GM23338 (cell line): ENCODE measurements at regions not wholly inside any gene's neighbourhood (a gene's known extent, or its start where the extent isn't known, plus 50 kb on each side); places are given as distances from the start of the nearest gene placed in this dataset.

Experiments used
- ATAC-seq: fragments of 200-7000 bp; cut with Tn5 transposase; 3 replicates; pipeline ENCODE4 v1.9.1; 2020
- DNase-seq: peaks from one replicate; pipeline ENCODE4 v3.0.0-alpha.2; 2015; ENCODE audit warnings: low spot score
- H2AFZ ChIP-seq: fragments of 200-600 bp; sonication (generic); 2 replicates; pipeline ENCODE4 v1.8.0; 2016; ENCODE audit warnings: antibody characterized with exemption, mild to moderate bottlenecking, moderate library complexity
- H3F3A ChIP-seq: fragments of 200-600 bp; sonication (generic); replicated peaks from 2 replicates; pipeline ENCODE4 v1.8.0; 2017; ENCODE audit warnings: antibody characterized with exemption, mixed run types, low read depth
- H3K27ac ChIP-seq: fragments of 200-600 bp; sonication (generic); 2 replicates; pipeline ENCODE4 v1.6.1; 2016; ENCODE audit warnings: low read depth
- H3K27me3 ChIP-seq: fragments of 200-600 bp; sonication (generic); 2 replicates; pipeline ENCODE4 v1.8.0; 2016; ENCODE audit warnings: mild to moderate bottlenecking, mixed run types, moderate library complexity; ENCODE audit not compliant: insufficient read depth
- H3K36me3 ChIP-seq: fragments of 200-600 bp; sonication (generic); 2 replicates; pipeline ENCODE4 v1.8.0; 2016; ENCODE audit warnings: mild to moderate bottlenecking; ENCODE audit not compliant: insufficient read depth
- H3K4me1 ChIP-seq: fragments of 200-600 bp; sonication (generic); 2 replicates; pipeline ENCODE4 v1.8.0; 2016; ENCODE audit warnings: mild to moderate bottlenecking, moderate library complexity; ENCODE audit not compliant: insufficient read depth
- H3K4me2 ChIP-seq: fragments of 200-600 bp; sonication (generic); 2 replicates; pipeline ENCODE4 v1.7.1; 2017; ENCODE audit warnings: mixed run types
- H3K4me3 ChIP-seq: fragments of 200-600 bp; sonication (generic); 2 replicates; pipeline ENCODE4 v1.6.1; 2016; ENCODE audit warnings: mixed run types
- H3K79me2 ChIP-seq: fragments of 200-600 bp; sonication (generic); replicated peaks from 2 replicates; pipeline ENCODE4 v1.8.0; 2017; ENCODE audit warnings: mild to moderate bottlenecking; ENCODE audit not compliant: insufficient read depth
- H3K9me2 ChIP-seq: fragments of 200-600 bp; sonication (generic); 2 replicates; pipeline ENCODE4 v1.8.0; 2017; ENCODE audit not compliant: insufficient read depth
- H4K20me1 ChIP-seq: fragments of 200-600 bp; sonication (generic); replicated peaks from 2 replicates; pipeline ENCODE4 v1.8.0; 2017; ENCODE audit warnings: mild to moderate bottlenecking; ENCODE audit not compliant: insufficient read depth
- H3K27ac Mint-ChIP-seq: 2 replicates; pipeline ENCODE4 v1.8.0; 2020; ENCODE audit warnings: inconsistent platforms, mild to moderate bottlenecking, moderate library complexity, mixed read lengths
- H3K27me3 Mint-ChIP-seq: 3 replicates; pipeline ENCODE4 v1.8.0; 2022; ENCODE audit warnings: low read depth, mild to moderate bottlenecking, moderate library complexity, mixed read lengths, inconsistent platforms; ENCODE audit not compliant: insufficient read depth, poor library complexity
- H3K36me3 Mint-ChIP-seq: 3 replicates; pipeline ENCODE4 v1.8.0; 2021; ENCODE audit warnings: low read depth, mild to moderate bottlenecking, inconsistent platforms, moderate library complexity, mixed read lengths
- H3K4me1 Mint-ChIP-seq: 3 replicates; pipeline ENCODE4 v1.8.0; 2020; ENCODE audit warnings: mild to moderate bottlenecking, inconsistent platforms, mixed read lengths
- H3K4me3 Mint-ChIP-seq: 3 replicates; pipeline ENCODE4 v1.8.0; 2021; ENCODE audit warnings: moderate library complexity, mild to moderate bottlenecking, inconsistent platforms, mixed read lengths
- H3K9me3 Mint-ChIP-seq: 3 replicates; pipeline ENCODE4 v1.8.0; 2020; ENCODE audit warnings: moderate library complexity, mild to moderate bottlenecking, inconsistent platforms, mixed read lengths
- CREB1 ChIP-seq: fragments of 250-450 bp; sonication (Bioruptor Pico); IDR thresholded peaks from 2 replicates; pipeline ENCODE4 v1.5.0; 2020; ENCODE audit warnings: low read depth, mild to moderate bottlenecking, moderate library complexity
- CTCF ChIP-seq, 2 experiments: fragments of 200-600 bp in 1 of 2; sonication (generic) in 1 of 2; conservative IDR thresholded peaks; 2 replicates each; pipeline versions ENCODE4 v1.5.1 to v1.6.1; 2016 to 2017; ENCODE audit warnings: antibody characterized with exemption in 2 of 2, low read depth in 2 of 2, mild to moderate bottlenecking in 2 of 2, moderate library complexity in 1 of 2
- ETS1 ChIP-seq: IDR thresholded peaks from 2 replicates; pipeline ENCODE4 v1.6.1; 2016; ENCODE audit warnings: antibody characterized with exemption
- EZH2 ChIP-seq: fragments of 200-600 bp; sonication (generic); IDR thresholded peaks from one replicate; pipeline ENCODE4 v1.8.0; 2017; ENCODE audit warnings: antibody characterized with exemption, mild to moderate bottlenecking, low read depth; ENCODE audit not compliant: unreplicated experiment
- EZH2phosphoT487 ChIP-seq: fragments of 200-600 bp; sonication (generic); IDR thresholded peaks from one replicate; pipeline ENCODE4 v1.8.1; 2018; ENCODE audit warnings: antibody characterized with exemption; ENCODE audit not compliant: unreplicated experiment
- JUNB ChIP-seq: IDR thresholded peaks from one replicate; pipeline ENCODE4 v1.6.1; 2016; ENCODE audit warnings: antibody characterized with exemption; ENCODE audit not compliant: unreplicated experiment
- NANOG ChIP-seq: IDR thresholded peaks from 2 replicates; pipeline ENCODE4 v1.6.1; 2016; ENCODE audit warnings: antibody characterized with exemption, borderline replicate concordance
- POLR2AphosphoS5 ChIP-seq: IDR thresholded peaks from 2 replicates; pipeline ENCODE4 v1.6.1; 2016; ENCODE audit warnings: antibody characterized with exemption, low read depth
- STAT1 ChIP-seq: IDR thresholded peaks from one replicate; pipeline ENCODE4 v1.6.1; 2016; ENCODE audit warnings: antibody characterized with exemption; ENCODE audit not compliant: unreplicated experiment
- ZNF331 ChIP-seq: fragments of 250-450 bp; sonication (Bioruptor Pico); IDR thresholded peaks from 2 replicates; pipeline ENCODE4 v1.5.0; 2020; ENCODE audit warnings: low read depth, mild to moderate bottlenecking, moderate library complexity
- ZNF462 ChIP-seq: fragments of 250-450 bp; sonication (Bioruptor Pico); IDR thresholded peaks from 2 replicates; pipeline ENCODE4 v1.5.0; 2020; ENCODE audit warnings: mild to moderate bottlenecking, moderate library complexity

- H3K27me3 Mint-ChIP-seq = no peaks in the 10 kb centered on the region
- no peaks in the 10 kb centered on the region for H3K36me3 ChIP-seq
- H3K4me1 Mint-ChIP-seq = peaks cover 6% of the 10 kb centered on the region
- H3K36me3 Mint-ChIP-seq = no peaks in the 10 kb centered on the region
- TF ChIP-seq EZH2phosphoT487 (no peak), ZNF331 (CRISPR knock-in tag) (no peak), STAT1 (no peak)
- no peaks in the 10 kb centered on the region for H4K20me1 ChIP-seq
- no peaks in the 10 kb centered on the region for H3K79me2 ChIP-seq
- H3K9me2 ChIP-seq = peaks cover 4% of the 10 kb centered on the region; the same call in 1 of the 2 replicates
- H3K4me3 ChIP-seq = no peak overlapping the region
- peaks cover 3% of the 10 kb centered on the region; the same call in 1 of the 2 replicates for H3K4me1 ChIP-seq
- no peak for DNase-seq
- H2AFZ ChIP-seq = no peak overlapping the region
- H3K27ac Mint-ChIP-seq = no peak overlapping the region
- no peak overlapping the region for H3K27ac ChIP-seq
- H3K9me3 Mint-ChIP-seq = no peaks in the 10 kb centered on the region
- H3F3A ChIP-seq = no peaks in the 10 kb centered on the region
- H3K27me3 ChIP-seq = no peaks in the 10 kb centered on the region
- H3K4me3 Mint-ChIP-seq = no peak overlapping the region
- H3K4me2 ChIP-seq = no peak overlapping the region
- ATAC-seq = no peak
Observed at GRCh38 chr1:221031458-221032203, 152.4 kb downstream of the HLX start.

- DNase-seq (no peak), ATAC-seq (no peak)
- H3K79me2 ChIP-seq = no peaks in the 10 kb centered on the region
- no peaks in the 10 kb centered on the region for H3F3A ChIP-seq
- Mint-ChIP-seq H3K27me3 (no peaks in the 10 kb centered on the region), H3K27ac (no peak overlapping the region), H3K4me3 (no peak overlapping the region), H3K9me3 (no peaks in the 10 kb centered on the region), H3K4me1 (peaks cover 6% of the 10 kb centered on the region), H3K36me3 (no peaks in the 10 kb centered on the region)
- no peaks in the 10 kb centered on the region for H3K36me3 ChIP-seq
- no peak overlapping the region for H2AFZ ChIP-seq
- H3K27me3 ChIP-seq = no peaks in the 10 kb centered on the region
- H3K4me3 ChIP-seq = no peak overlapping the region
- peaks cover 3% of the 10 kb centered on the region; the same call in 1 of the 2 replicates for H3K4me1 ChIP-seq
- H4K20me1 ChIP-seq = no peaks in the 10 kb centered on the region
- H3K4me2 ChIP-seq = no peak overlapping the region
- H3K9me2 ChIP-seq = peaks cover 6% of the 10 kb centered on the region; the same call in 1 of the 2 replicates
- no peak overlapping the region for H3K27ac ChIP-seq
- TF ChIP-seq ZNF331 (CRISPR knock-in tag) (no peak), JUNB (no peak), ETS1 (no peak), EZH2phosphoT487 (no peak), ZNF462 (CRISPR knock-in tag) (no peak), STAT1 (no peak), CTCF (conservative IDR thresholded peaks at IDR 0.05; ENCODE audit: low read depth in 2 of 2) (no peak), POLR2AphosphoS5 (no peak), NANOG (no peak), CREB1 (CRISPR knock-in tag) (no peak), EZH2 (no peak)
Observed at GRCh38 chr1:221032204-221032585, 153.0 kb downstream of the HLX start.
